Brain microvascular endothelial cell (primary cell): ENCODE measurements at regions not wholly inside any gene's neighbourhood (a gene's known extent, or its start where the extent isn't known, plus 50 kb on each side); places are given as distances from the start of the nearest gene placed in this dataset.

ENCODE experiments used
- DNase-seq: peaks from one replicate; pipeline ENCODE4 v3.0.0-alpha.2; 2020
- H3K27ac ChIP-seq: fragments of 250-450 bp; sonication (Bioruptor Pico); 2 replicates; pipeline ENCODE4 v1.5.1; 2020; ENCODE audit warnings: mild to moderate bottlenecking, moderate library complexity
- H3K27me3 ChIP-seq: fragments of 250-450 bp; sonication (Bioruptor Pico); replicated peaks from 2 replicates; pipeline ENCODE4 v1.5.1; 2020; ENCODE audit warnings: mild to moderate bottlenecking
- H3K36me3 ChIP-seq: fragments of 250-450 bp; sonication (Bioruptor Pico); replicated peaks from 2 replicates; pipeline ENCODE4 v1.5.1; 2020; ENCODE audit warnings: mild to moderate bottlenecking
- H3K4me3 ChIP-seq: 2 replicates; pipeline ENCODE4 v1.5.1; 2011; ENCODE audit warnings: low read depth, mild to moderate bottlenecking, control low read depth, low read length, moderate library complexity
- CTCF ChIP-seq: IDR thresholded peaks from 2 replicates; pipeline ENCODE4 v1.5.1; 2011; ENCODE audit warnings: low read depth, mild to moderate bottlenecking, moderate library complexity, low read length, control low read depth, inconsistent platforms; ENCODE audit errors: missing control alignments
- in situ Hi-C: cut with HindIII; loops from 2 replicates; pipeline ENCODE4 v1.10.0; 2017; ENCODE audit warnings: low sequenced_read_pairs, low pct_ligation_motif_present

- Histone ChIP-seq H3K4me3 (no peak overlapping the region), H3K27ac (no peak overlapping the region), H3K27me3 (no peaks in the 10 kb centered on the region), H3K36me3 (no peaks in the 10 kb centered on the region)
- DNase-seq = no peak
- in situ Hi-C loops = no loop called here
- TF ChIP-seq CTCF = no peak
Observed at GRCh38 chr6:43940071-43940392, 170.0 kb downstream of the VEGFA start.

- TF ChIP-seq CTCF = no peak
- no peaks in the 10 kb centered on the region for H3K27me3 ChIP-seq
- H3K4me3 ChIP-seq = no peak overlapping the region
- in situ Hi-C loops = no loop called here
- no peak overlapping the region for H3K27ac ChIP-seq
- DNase-seq = no peak
- no peaks in the 10 kb centered on the region for H3K36me3 ChIP-seq
Observed at GRCh38 chr6:43939281-43940070, 169.5 kb downstream of the VEGFA start.

GRCh38 chr6:43938178-43939105, 168.4 kb downstream of the VEGFA start:
- no peak for TF ChIP-seq CTCF
- no peak overlapping the region for H3K27ac ChIP-seq
- H3K27me3 ChIP-seq = no peaks in the 10 kb centered on the region
- no peak overlapping the region for H3K4me3 ChIP-seq
- in situ Hi-C loops = no loop called here
- DNase-seq = no peak
- H3K36me3 ChIP-seq = no peaks in the 10 kb centered on the region

GRCh38 chr6:43937236-43938177, 167.5 kb downstream of the VEGFA start:
- H3K36me3 ChIP-seq = no peaks in the 10 kb centered on the region
- no peak overlapping the region for H3K4me3 ChIP-seq
- no peak overlapping the region for H3K27ac ChIP-seq
- no peak for TF ChIP-seq CTCF
- DNase-seq = no peak
- in situ Hi-C loops = no loop called here
- H3K27me3 ChIP-seq = no peaks in the 10 kb centered on the region

- TF ChIP-seq CTCF = no peak
- in situ Hi-C loops = no loop called here
- no peak for DNase-seq
- H3K27me3 ChIP-seq = no peaks in the 10 kb centered on the region
- H3K27ac ChIP-seq = no peak overlapping the region
- no peaks in the 10 kb centered on the region for H3K36me3 ChIP-seq
- H3K4me3 ChIP-seq = no peak overlapping the region
Observed at GRCh38 chr6:43936476-43936875, 166.5 kb downstream of the VEGFA start.
